NB4 (cell line): ENCODE measurements at regions not wholly inside any gene's neighbourhood (a gene's known extent, or its start where the extent isn't known, plus 50 kb on each side); places are given as distances from the start of the nearest gene placed in this dataset.

Experiments
- MAX ChIP-seq: IDR thresholded peaks from 2 replicates; pipeline ENCODE4 v1.6.1; 2011; ENCODE audit warnings: low read depth, low read length
- MYC ChIP-seq: IDR thresholded peaks from 2 replicates; pipeline ENCODE4 v1.6.1; 2011; ENCODE audit warnings: low read depth, low read length
- POLR2A ChIP-seq: IDR thresholded peaks from 2 replicates; pipeline ENCODE4 v1.6.1; 2011; ENCODE audit warnings: mild to moderate bottlenecking; ENCODE audit not compliant: insufficient read length; ENCODE audit errors: extremely low read depth
- TF ChIP-seq, protein P1 (sequence below): IDR thresholded peaks from one replicate; pipeline ENCODE4 v1.5.1; 2012; ENCODE audit warnings: low read depth, low read length

DNA sequence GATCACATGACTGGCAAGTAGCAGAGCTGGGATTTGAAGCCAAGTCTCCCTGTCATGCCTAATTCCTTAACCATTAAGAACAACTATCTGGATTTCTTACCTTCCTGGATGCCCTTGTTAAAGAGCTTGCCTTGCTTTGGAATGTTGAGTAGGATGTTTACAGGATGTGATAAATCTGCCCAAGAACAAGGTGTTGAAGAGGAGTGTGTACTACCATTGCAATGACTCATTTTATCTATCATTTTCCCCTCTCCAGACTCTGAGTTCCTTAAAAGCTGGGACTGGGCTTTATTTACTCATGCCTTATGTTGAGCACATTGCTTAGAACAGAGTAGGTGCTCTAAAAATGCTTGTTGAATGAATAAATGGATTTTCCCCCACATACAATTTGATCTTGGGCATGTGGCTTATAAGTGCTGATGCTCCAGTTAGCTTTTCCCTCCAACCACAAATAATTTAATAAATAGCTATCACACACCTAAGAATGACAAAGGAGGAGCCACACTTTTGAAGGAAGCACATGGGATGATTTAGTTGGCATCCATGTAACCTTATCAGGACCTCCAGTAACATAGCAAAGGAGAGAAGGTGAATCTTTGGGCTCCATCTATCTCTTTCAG is 268.6 kb upstream of the SESN3 start:
- TF ChIP-seq, protein P1, sequence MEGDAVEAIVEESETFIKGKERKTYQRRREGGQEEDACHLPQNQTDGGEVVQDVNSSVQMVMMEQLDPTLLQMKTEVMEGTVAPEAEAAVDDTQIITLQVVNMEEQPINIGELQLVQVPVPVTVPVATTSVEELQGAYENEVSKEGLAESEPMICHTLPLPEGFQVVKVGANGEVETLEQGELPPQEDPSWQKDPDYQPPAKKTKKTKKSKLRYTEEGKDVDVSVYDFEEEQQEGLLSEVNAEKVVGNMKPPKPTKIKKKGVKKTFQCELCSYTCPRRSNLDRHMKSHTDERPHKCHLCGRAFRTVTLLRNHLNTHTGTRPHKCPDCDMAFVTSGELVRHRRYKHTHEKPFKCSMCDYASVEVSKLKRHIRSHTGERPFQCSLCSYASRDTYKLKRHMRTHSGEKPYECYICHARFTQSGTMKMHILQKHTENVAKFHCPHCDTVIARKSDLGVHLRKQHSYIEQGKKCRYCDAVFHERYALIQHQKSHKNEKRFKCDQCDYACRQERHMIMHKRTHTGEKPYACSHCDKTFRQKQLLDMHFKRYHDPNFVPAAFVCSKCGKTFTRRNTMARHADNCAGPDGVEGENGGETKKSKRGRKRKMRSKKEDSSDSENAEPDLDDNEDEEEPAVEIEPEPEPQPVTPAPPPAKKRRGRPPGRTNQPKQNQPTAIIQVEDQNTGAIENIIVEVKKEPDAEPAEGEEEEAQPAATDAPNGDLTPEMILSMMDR: no peak
- TF ChIP-seq MAX (no peak), POLR2A (no peak), MYC (no peak)
